HepG2 (cell line): ENCODE measurements at regions not wholly inside any gene's neighbourhood (a gene's known extent, or its start where the extent isn't known, plus 50 kb on each side); places are given as distances from the start of the nearest gene placed in this dataset.

Experiments
- ATAC-seq: fragments of 200-7000 bp; cut with Tn5 transposase; 3 replicates; pipeline ENCODE4 v1.9.1; 2020; ENCODE audit warnings: mild to moderate bottlenecking, moderate library complexity
- BruUV-seq: library from RNA; stranded (reverse); fragments of 400-500 nt; replicated peaks from 2 replicates; lab custom pipeline; 2021; lab: Mats Ljungman, UMichigan
- CTCF ChIA-PET: fragments of 300-600 bp; formaldehyde crosslinking; extraction: SDS; loops from one replicate; lab custom pipeline; 2021; ENCODE audit warnings: low total read pairs, inconsistent platforms, low intra/inter-chr PET ratio; lab: Yijun Ruan, JAX
- POLR2A ChIA-PET: fragments of 350-600 bp; sonication (Branson Sonifier 250); formaldehyde crosslinking; loops from one replicate; lab custom pipeline; 2020; ENCODE audit warnings: antibody characterized with exemption, inconsistent platforms; lab: Yijun Ruan, JAX
- DNase-seq: peaks from one replicate; pipeline ENCODE4 v3.0.0-alpha.2; 2015; ENCODE audit warnings: low spot score
- FAIRE-seq: peaks from 3 replicates; lab custom pipeline; 2011; peaks lifted over from hg19 to GRCh38; lab: Jason Lieb, UNC
- H2AFZ ChIP-seq: one replicate; pipeline ENCODE4 v1.6.1; 2011; ENCODE audit warnings: low read length, inconsistent platforms
- H3K27ac ChIP-seq: fragments of 300-600 bp; 3 replicates; pipeline ENCODE4 v1.8.0; 2011; ENCODE audit warnings: mixed run types, mild to moderate bottlenecking, mixed read lengths, low read length, inconsistent platforms; ENCODE audit not compliant: insufficient read depth; ENCODE audit errors: extremely low read length
- H3K27me3 ChIP-seq, 2 experiments: fragments of 200-600 bp in 1 of 2; 2 replicates in 1 of 2; 3 replicates in 1 of 2; pipeline versions ENCODE4 v1.6.0 to v1.8.0; 2011; ENCODE audit warnings: low read length in 2 of 2, mild to moderate bottlenecking in 2 of 2, moderate library complexity in 2 of 2, inconsistent platforms in 1 of 2; ENCODE audit not compliant: insufficient read depth in 2 of 2, control insufficient read depth in 1 of 2
- H3K36me3 ChIP-seq, 2 experiments: fragments of 200-600 bp in 1 of 2; replicated peaks in 1 of 2; 2 replicates in 1 of 2; 3 replicates in 1 of 2; pipeline versions ENCODE4 v1.5.1 to v1.8.0; 2011; ENCODE audit warnings: low read length in 2 of 2, inconsistent platforms in 1 of 2; ENCODE audit not compliant: insufficient read depth in 2 of 2, control insufficient read depth in 1 of 2
- H3K4me1 ChIP-seq: 2 replicates; pipeline ENCODE4 v1.5.1; 2012; ENCODE audit warnings: low read length, inconsistent platforms; ENCODE audit not compliant: insufficient read depth
- H3K4me2 ChIP-seq: 2 replicates; pipeline ENCODE4 v1.6.0; 2011; ENCODE audit warnings: low read depth, low read length, inconsistent platforms
- H3K4me3 ChIP-seq, 3 experiments: fragments of 200-600 bp in 1 of 3; sonication (generic), shearing (Covaris generic) in 1 of 3; replicated peaks in 1 of 3; 2 replicates each; pipeline ENCODE4 v1.5.1; 2011 to 2016; ENCODE audit warnings: low read length in 3 of 3, inconsistent platforms in 2 of 3, low read depth in 2 of 3, mild to moderate bottlenecking in 2 of 3, control low read depth in 1 of 3, mixed read lengths in 1 of 3; ENCODE audit not compliant: insufficient read depth in 1 of 3
- H3K79me2 ChIP-seq: one replicate; pipeline ENCODE4 v1.6.1; 2011; ENCODE audit warnings: low read length, inconsistent platforms; ENCODE audit not compliant: insufficient read depth
- H3K9ac ChIP-seq: 2 replicates; pipeline ENCODE4 v1.6.0; 2011; ENCODE audit warnings: mild to moderate bottlenecking, low read depth, low read length, inconsistent platforms; ENCODE audit not compliant: insufficient read depth
- H3K9me3 ChIP-seq: 2 replicates; pipeline ENCODE4 v1.5.1; 2012; ENCODE audit warnings: mild to moderate bottlenecking, low read length
- H4K20me1 ChIP-seq: 2 replicates; pipeline ENCODE4 v1.6.0; 2011; ENCODE audit warnings: inconsistent platforms, mild to moderate bottlenecking, low read length, moderate library complexity; ENCODE audit not compliant: insufficient read depth
- CEBPG ChIP-seq: IDR thresholded peaks from 2 replicates; pipeline ENCODE4 v1.6.1; 2016
- FOXA1 ChIP-seq, 2 experiments: fragments of 450-650 bp in 1 of 2; sonication (generic) in 1 of 2; formaldehyde crosslinking in 1 of 2; IDR thresholded peaks; 2 replicates each; pipeline versions ENCODE4 v1.4.0 to v1.6.1; 2016 to 2020; ENCODE audit warnings: missing genetic modification reagents in 1 of 2
- FOXP1 ChIP-seq, 2 experiments: fragments of 450-650 bp in 1 of 2; IDR thresholded peaks; 2 replicates each; pipeline ENCODE4 v1.6.1; 2017 to 2018; ENCODE audit warnings: antibody characterized with exemption in 1 of 2
- GABPB1 ChIP-seq: IDR thresholded peaks from 2 replicates; pipeline ENCODE4 v1.6.1; 2016; ENCODE audit warnings: mild to moderate bottlenecking, missing genetic modification reagents, moderate library complexity, missing compliant biosample characterization
- GZF1 ChIP-seq: sonication (generic); formaldehyde crosslinking; IDR thresholded peaks from 2 replicates; pipeline ENCODE4 v1.5.1; 2020; ENCODE audit warnings: mild to moderate bottlenecking, missing genetic modification reagents
- HNF4G ChIP-seq, 2 experiments: sonication (generic) in 1 of 2; formaldehyde crosslinking in 1 of 2; IDR thresholded peaks; 2 replicates each; pipeline versions ENCODE4 v1.4.0 to v1.6.1; 2011 to 2020; ENCODE audit warnings: borderline replicate concordance in 2 of 2, low read depth in 2 of 2, mild to moderate bottlenecking in 2 of 2, low read length in 1 of 2, missing genetic modification reagents in 1 of 2, moderate library complexity in 1 of 2
- RAD51 ChIP-seq: fragments of 450-650 bp; IDR thresholded peaks from 2 replicates; pipeline ENCODE4 v1.6.1; 2016; ENCODE audit warnings: borderline replicate concordance
- SIX4 ChIP-seq: sonication (generic); formaldehyde crosslinking; IDR thresholded peaks from 2 replicates; pipeline ENCODE4 v1.4.0; 2020; ENCODE audit warnings: missing genetic modification reagents
- SOX13 ChIP-seq, 3 experiments: fragments of 450-650 bp in 1 of 3; sonication (generic) in 1 of 3; formaldehyde crosslinking in 1 of 3; IDR thresholded peaks in 2 of 3; conservative IDR thresholded peaks in 1 of 3; 2 replicates each; pipeline versions ENCODE4 v1.5.0 to v1.6.1; 2016 to 2020; ENCODE audit warnings: antibody characterized with exemption in 1 of 3, mild to moderate bottlenecking in 1 of 3, missing compliant biosample characterization in 1 of 3, missing genetic modification reagents in 1 of 3, moderate library complexity in 1 of 3
- SPEN ChIP-seq: sonication (generic); formaldehyde crosslinking; IDR thresholded peaks from 2 replicates; pipeline ENCODE4 v1.5.1; 2020; ENCODE audit warnings: low read depth, mild to moderate bottlenecking, missing genetic modification reagents
- SRF ChIP-seq: IDR thresholded peaks from 2 replicates; pipeline ENCODE4 v1.6.1; 2011; ENCODE audit warnings: mild to moderate bottlenecking, low read depth, low read length, moderate library complexity
- SRSF9 ChIP-seq: fragments of 200-400 bp; formaldehyde crosslinking; IDR thresholded peaks from 2 replicates; pipeline ENCODE4 v1.6.1; 2018; ENCODE audit warnings: borderline replicate concordance, mild to moderate bottlenecking, low read depth, low read length; ENCODE audit not compliant: insufficient read depth, poor library complexity, severe bottlenecking
- TBX3 ChIP-seq: fragments of 450-650 bp; IDR thresholded peaks from 2 replicates; pipeline ENCODE4 v1.6.1; 2017; ENCODE audit warnings: antibody characterized with exemption, mild to moderate bottlenecking, inconsistent platforms, borderline replicate concordance
- TCF7 ChIP-seq: sonication (generic); IDR thresholded peaks from 2 replicates; pipeline ENCODE4 v1.6.1; 2016; ENCODE audit warnings: antibody characterized with exemption, low read depth
- ZFP36 ChIP-seq: fragments of 150-350 bp; IDR thresholded peaks from 2 replicates; pipeline ENCODE4 v1.6.1; 2018; ENCODE audit warnings: borderline replicate concordance, low read length, low read depth; ENCODE audit not compliant: partially characterized antibody
- ZMAT3 ChIP-seq: sonication (generic); formaldehyde crosslinking; conservative IDR thresholded peaks from 2 replicates; pipeline ENCODE4 v1.7.0; 2021; ENCODE audit warnings: missing genetic modification reagents
- ZNF550 ChIP-seq: sonication (generic); formaldehyde crosslinking; IDR thresholded peaks from 2 replicates; pipeline ENCODE4 v1.4.0; 2020; ENCODE audit warnings: mild to moderate bottlenecking, missing genetic modification reagents, borderline replicate concordance
- ZSCAN30 ChIP-seq: sonication (generic); formaldehyde crosslinking; IDR thresholded peaks from 2 replicates; pipeline ENCODE4 v1.5.0; 2020; ENCODE audit warnings: mild to moderate bottlenecking, missing genetic modification reagents
- WGBS: methylation state at CpG from one replicate; pipeline ENCODE4 v1.1.6; 2017; ENCODE audit warnings: low lambda C conversion rate; 5-methylcytosine and 5-hydroxymethylcytosine counted together
- in situ Hi-C: cut with HindIII; loops from 2 replicates; pipeline ENCODE4 v1.10.0; 2017; ENCODE audit warnings: low pct_unique_long_range_greater_than_20kb; ENCODE audit not compliant: extremely low pct_ligation_motif_present
- intact Hi-C: fragments of 100-400 bp; cut with micrococcal nuclease; formaldehyde crosslinking; loops from one replicate; pipeline ENCODE4 v1.10.0; 2022; ENCODE audit not compliant: unreplicated experiment
- TF ChIP-seq, protein P1 (sequence below): IDR thresholded peaks from 2 replicates; pipeline ENCODE4 v1.6.1; 2016; ENCODE audit warnings: mild to moderate bottlenecking

DNA sequence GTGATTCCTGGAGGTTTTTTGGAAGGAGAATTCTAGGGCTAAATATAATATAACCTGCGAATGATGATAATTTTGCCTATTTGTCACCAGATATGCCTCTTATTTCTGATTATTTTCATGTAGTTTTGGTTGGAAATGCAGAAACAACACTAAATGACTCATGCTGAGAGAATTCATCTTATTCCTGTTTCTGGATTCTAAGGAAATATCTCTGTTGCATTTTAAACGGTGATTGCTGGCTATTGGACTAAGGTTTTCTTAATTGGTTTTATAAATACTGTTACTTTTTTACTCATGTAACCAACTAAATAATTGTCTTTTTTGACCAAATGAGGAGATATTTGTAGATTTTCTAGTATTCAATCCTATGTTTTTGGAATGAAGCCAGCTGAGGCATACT lies 204.9 kb upstream of the NPSR1 start:
- H3K9me3 ChIP-seq: no peaks in the 10 kb centered on the region
- H3K27ac ChIP-seq: no peak overlapping the region
- no peak overlapping the region for H3K4me2 ChIP-seq
- H3K36me3 ChIP-seq: no peaks in the 10 kb centered on the region
- CTCF ChIA-PET: no interaction called here
- ATAC-seq: no peak
- H3K4me3 ChIP-seq: no peak overlapping the region
- H3K9ac ChIP-seq: no peak overlapping the region
- WGBS: 96% methylated on average over 2 of the region's 2 CpGs
- no peak for FAIRE-seq
- no peaks in the 10 kb centered on the region for H3K27me3 ChIP-seq
- no peak for TF ChIP-seq ZFP36
- TF ChIP-seq SRF: no peak
- no peak for TF ChIP-seq RAD51
- TF ChIP-seq SRSF9: no peak
- no peak for TF ChIP-seq ZNF550 (CRISPR knock-in tag)
- TF ChIP-seq CEBPG: no peak
- TF ChIP-seq GZF1 (CRISPR knock-in tag): no peak
- no peak for TF ChIP-seq SPEN (CRISPR knock-in tag)
- TF ChIP-seq ZMAT3 (CRISPR knock-in tag): no peak
- TF ChIP-seq, all 625 proteins: peak for 0
- Histone ChIP-seq H2AFZ (no peak overlapping the region), H3K4me1 (peaks cover 8% of the 10 kb centered on the region), H3K79me2 (no peaks in the 10 kb centered on the region), H4K20me1 (no peaks in the 10 kb centered on the region)
- intact Hi-C loops: no loop called here
- no peak for DNase-seq
- POLR2A ChIA-PET: no interaction called here
- in situ Hi-C loops: no loop called here
- no TSS peak for BruUV-seq

DNA sequence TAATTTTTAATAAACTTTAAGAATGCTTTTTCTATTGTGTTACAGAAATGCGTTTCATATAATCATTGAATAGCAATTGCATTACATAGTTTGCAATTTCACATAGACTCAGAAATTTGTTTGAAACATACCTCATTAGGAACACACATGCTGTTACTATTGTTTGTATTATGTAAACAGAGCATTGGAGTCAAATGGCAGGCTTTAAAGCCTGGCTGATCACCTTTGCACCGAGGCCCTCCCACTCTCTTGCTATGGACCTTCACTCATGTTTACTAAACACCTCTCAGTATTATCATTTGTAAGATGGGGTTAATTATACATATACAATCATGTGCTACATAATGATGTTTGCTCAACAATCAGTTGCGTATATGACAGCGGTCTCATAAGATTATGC lies 203.6 kb upstream of the NPSR1 start:
- intact Hi-C loops (no loop called here), in situ Hi-C loops (no loop called here)
- Histone ChIP-seq H3K27me3 (no peaks in the 10 kb centered on the region), H3K9me3 (no peaks in the 10 kb centered on the region), H3K4me3 (no peak overlapping the region), H3K4me1 (peaks cover 8% of the 10 kb centered on the region), H3K9ac (no peak overlapping the region), H3K4me2 (no peak overlapping the region), H3K27ac (no peak overlapping the region), H3K79me2 (no peaks in the 10 kb centered on the region), H3K36me3 (no peaks in the 10 kb centered on the region), H4K20me1 (no peaks in the 10 kb centered on the region), H2AFZ (no peak overlapping the region)
- DNase-seq: peak; percentile 43
- peak; percentile 87 for ATAC-seq
- 71% methylated on average over 4 of the region's 4 CpGs for WGBS
- no peak for FAIRE-seq
- BruUV-seq: no TSS peak
- ChIA-PET CTCF (no interaction called here), POLR2A (no interaction called here)
- no peak for TF ChIP-seq GABPB1
- TF ChIP-seq SIX4 (CRISPR knock-in tag): peak; percentile 31; the same call in 1 of the 2 replicates
- TF ChIP-seq TCF7: peak; percentile 33; the same call in 1 of the 2 replicates
- TF ChIP-seq FOXA1 (IDR thresholded peaks at IDR 0.05): no peak
- TF ChIP-seq FOXA1 (CRISPR knock-in tag; IDR thresholded peaks at IDR 0.05): peak; percentile 57; the same call in 1 of the 2 replicates
- TF ChIP-seq HNF4G (IDR thresholded peaks at IDR 0.05; ENCODE audit: borderline replicate concordance, low read depth, low read length): peak; percentile 56; the same call in 1 of the 2 replicates
- no peak for TF ChIP-seq HNF4G (CRISPR knock-in tag; IDR thresholded peaks at IDR 0.05; ENCODE audit: borderline replicate concordance, low read depth)
- TF ChIP-seq SOX13 (IDR thresholded peaks at IDR 0.05): no peak
- peak in 1 of 2 experiments; percentile 68; a peak in 2 of 4 replicates for TF ChIP-seq SOX13 (CRISPR knock-in tag; conservative IDR thresholded peaks at IDR 0.05 in 1 of 2, IDR thresholded peaks at IDR 0.05 in 1 of 2)
- no peak for TF ChIP-seq ZSCAN30
- no peak for TF ChIP-seq FOXP1 (IDR thresholded peaks at IDR 0.05)
- peak; percentile 88 for TF ChIP-seq FOXP1 (CRISPR knock-in tag; IDR thresholded peaks at IDR 0.05)
- peak; percentile 45; the same call in 1 of the 2 replicates for TF ChIP-seq TBX3
- TF ChIP-seq, protein P1, sequence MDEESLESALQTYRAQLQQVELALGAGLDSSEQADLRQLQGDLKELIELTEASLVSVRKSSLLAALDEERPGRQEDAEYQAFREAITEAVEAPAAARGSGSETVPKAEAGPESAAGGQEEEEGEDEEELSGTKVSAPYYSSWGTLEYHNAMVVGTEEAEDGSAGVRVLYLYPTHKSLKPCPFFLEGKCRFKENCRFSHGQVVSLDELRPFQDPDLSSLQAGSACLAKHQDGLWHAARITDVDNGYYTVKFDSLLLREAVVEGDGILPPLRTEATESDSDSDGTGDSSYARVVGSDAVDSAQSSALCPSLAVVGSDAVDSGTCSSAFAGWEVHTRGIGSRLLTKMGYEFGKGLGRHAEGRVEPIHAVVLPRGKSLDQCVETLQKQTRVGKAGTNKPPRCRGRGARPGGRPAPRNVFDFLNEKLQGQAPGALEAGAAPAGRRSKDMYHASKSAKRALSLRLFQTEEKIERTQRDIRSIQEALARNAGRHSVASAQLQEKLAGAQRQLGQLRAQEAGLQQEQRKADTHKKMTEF (CRISPR knock-in tag): peak; percentile 41; the same call in 1 of the 2 replicates
